GM21390 (cell line): ENCODE measurements at regions not wholly inside any gene's neighbourhood (a gene's known extent, or its start where the extent isn't known, plus 50 kb on each side); places are given as distances from the start of the nearest gene placed in this dataset.

ENCODE experiments used
- ATAC-seq: cut with Tn5 transposase; IDR thresholded peaks from one replicate; pipeline ENCODE4 v1.9.1; 2021; ENCODE audit not compliant: unreplicated experiment

DNA sequence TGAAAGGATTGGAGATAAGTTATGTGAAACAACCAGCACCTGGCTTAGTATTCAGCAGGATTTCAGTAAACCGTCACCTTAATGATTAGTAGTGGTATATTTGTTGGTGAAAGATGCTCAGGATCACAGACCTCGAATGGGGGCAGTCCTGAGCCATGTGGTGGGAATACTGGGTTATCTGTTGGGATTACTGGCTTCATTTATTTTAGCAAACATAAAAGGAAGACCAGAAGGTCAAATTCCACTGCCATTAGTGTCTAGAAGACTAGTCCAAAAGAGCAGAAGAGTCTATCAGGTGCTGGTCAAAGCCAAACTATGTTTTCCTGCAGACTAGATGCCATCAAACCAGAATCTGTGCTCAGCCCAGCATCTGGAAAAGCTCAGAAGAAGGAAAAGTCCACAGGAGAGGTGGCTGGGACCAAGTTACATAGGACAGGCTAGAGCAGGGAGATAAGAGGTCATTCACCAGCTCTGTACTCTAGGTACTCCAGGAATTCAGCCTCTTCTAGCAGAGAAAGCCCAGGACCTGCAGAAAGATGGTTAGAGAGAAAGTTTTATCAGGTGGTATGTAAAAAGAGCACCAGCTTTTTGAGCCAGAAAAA is 343.4 kb downstream of the PLPP3 start:
- ATAC-seq = no peak

DNA sequence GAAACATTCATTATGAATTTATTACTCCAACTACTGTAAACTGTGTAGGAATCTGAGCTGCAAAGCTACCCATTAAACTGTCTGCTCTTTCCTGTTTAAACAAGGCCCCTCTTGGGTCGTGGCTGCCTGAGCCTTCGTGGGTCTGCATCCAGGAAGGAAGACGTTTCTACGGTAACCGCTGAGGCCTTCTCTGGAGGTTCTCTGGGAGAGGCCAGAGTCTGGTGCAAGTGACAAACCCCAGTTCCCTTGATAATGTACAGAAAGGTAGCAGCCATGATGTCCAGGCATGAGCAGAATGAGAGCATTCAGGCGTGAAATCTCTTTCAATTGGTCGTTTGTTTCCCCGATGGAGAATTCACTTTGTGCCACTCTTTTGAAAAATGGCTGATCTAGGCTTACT is 350.2 kb downstream of the PLPP3 start:
- no peak for ATAC-seq

DNA sequence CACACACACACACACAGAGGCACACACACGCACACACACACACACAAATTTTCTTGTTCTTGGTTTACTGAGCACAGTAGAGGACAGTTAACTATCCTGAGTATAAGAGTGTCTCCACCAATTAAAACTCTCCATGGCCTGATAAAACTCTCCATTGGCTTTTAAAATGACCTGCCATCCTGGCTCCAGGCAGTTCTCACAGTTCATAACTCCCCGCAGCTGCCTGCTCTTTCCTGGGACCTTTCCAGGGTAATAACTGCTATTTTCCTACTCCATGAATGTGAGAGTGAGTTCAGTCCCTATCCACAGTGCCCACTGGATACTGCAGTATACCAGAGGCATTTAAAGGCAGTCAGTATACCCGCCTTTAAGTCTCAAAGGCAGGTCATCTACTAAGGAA is 351.5 kb downstream of the PLPP3 start:
- no peak for ATAC-seq

DNA sequence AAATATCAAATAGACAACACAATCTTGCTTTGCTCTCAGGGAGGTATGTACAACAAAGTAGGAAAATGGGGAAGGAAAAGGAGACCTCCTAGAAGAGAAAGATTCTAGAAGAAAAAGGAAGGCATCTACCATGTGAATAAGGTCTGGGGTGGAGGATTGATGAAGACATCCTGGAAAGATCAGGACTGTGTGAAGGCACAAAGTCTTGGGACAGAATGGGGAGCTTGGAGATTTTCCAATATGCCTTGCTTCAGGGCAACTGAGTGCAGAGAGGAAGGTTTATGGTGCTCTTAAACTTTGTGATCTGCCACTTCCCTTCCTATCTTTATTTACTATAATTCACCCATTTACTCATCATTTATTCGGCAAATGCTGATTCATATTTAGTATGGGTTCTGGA is 352.0 kb downstream of the PLPP3 start:
- ATAC-seq = no peak

DNA sequence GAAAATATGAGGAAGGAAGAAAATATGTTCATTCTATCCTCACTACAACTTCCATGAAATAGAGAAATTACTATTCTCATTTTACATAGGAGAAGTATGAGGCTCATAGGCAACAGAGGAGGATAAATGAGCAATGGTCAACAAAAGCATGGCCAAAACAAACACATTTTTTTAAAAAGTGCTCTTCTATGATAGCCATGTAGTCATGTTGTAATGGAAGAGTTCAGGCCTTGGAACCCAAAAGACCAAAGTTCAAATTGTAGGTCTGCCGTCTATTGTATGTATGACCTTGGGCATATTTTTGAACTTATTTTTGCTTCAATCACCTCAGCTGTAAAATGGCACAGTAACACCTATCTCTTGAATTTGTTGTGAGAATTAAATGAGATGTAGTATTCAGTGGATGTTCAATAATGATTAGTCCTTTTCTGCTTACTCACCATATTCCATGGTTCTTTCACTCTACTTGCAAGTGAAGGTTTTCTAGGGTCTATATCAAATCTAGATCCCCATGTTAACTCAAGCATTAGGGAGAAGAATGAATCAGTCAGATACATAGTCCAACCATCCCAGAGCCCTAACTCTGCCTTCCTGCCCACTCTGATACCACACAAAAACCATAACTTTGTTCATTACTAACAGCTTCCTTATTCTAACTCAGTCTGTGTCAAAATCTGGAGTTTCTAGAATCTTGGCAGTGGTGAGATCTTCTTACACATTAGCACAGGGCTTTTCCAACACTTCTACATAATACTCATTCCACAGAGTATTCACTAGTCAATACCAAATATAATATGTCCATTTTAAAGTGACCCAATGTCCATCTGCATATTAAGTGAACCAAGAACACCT is 353.2 kb downstream of the PLPP3 start:
- ATAC-seq = no peak

DNA sequence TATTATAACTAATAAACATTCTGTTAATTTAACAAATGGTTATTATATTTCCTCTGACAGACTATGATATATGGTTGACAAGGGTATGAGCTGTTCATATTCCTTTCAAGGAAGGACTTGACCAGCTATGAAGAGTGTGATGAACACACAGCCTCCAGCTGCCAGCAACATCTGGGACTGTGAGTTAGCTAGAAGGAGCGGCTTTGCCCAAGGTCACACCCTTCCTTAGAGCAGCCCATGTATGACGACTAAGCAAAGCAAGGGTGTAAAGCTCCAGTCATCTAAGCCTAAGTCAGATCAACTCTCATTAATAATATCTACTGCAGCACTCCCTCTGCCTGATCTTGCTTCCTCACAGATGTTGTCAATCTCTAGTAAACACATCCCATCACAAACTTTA is 355.4 kb downstream of the PLPP3 start:
- no peak for ATAC-seq

DNA sequence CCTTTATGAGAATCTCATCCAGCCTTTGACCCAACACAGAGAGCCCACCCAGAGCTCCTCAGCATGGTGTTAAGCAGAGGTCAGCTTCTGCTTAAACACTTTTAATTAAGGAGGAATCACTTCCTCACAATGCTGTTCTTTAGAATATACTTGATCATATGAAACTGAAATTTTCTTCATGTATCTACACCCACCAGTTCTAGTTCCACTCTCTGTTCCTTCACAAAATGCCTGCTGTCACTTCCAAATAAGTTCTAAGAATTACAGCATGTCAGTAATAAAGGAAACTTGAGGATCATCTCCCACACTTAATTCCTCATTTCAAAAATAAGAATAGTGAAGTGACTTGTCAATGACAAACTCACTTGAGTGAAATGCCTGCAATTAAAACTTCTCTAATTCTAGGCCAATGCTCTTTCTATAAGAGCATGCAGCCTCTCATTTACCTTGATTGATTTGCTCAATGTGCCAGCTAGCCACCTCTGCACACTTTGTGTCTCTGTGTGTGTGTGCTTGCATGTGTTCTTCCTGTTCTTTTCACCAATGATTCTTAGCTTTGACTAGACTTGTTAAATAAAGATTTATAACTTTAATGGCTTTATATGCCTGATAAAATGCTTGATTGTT is 356.3 kb downstream of the PLPP3 start:
- no peak for ATAC-seq

DNA sequence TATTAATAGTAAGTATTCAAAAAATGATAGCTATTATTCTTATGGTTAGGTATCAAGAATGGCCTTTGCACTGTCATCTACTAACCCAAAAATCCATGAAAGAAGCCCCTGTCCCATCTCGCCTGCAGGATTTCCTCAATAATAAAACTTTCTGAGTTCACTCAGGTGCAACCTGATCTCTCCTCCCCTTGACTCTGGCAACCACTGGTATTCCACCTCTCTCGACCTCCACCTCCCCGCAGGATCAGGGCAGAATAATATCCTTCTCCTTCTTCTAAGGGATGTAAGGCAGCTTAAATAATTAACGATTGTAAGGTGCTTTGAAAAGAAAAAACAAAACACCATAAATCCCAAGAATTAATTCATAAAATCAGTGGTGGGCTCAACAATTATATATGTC is 359.3 kb downstream of the PLPP3 start:
- ATAC-seq = no peak

DNA sequence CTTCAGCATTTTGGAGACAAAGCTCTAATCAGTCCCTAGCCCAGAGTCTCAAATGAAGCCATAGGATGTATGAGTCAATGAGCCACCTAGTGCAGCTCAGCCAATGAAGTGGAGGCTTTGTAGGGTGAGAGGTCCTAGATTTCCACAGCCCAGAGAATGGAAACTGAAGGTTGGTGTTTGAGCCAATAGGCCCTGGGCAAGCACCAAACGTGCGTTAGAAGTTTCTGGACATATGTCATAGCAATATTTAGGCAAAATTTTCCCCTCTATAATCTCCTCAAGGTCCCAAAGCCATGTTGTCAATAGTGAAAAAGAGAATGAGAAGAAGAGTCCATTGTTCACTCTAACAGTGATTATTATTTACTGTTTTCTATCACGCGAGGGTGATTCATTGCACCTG is 361.3 kb downstream of the PLPP3 start:
- no peak for ATAC-seq

DNA sequence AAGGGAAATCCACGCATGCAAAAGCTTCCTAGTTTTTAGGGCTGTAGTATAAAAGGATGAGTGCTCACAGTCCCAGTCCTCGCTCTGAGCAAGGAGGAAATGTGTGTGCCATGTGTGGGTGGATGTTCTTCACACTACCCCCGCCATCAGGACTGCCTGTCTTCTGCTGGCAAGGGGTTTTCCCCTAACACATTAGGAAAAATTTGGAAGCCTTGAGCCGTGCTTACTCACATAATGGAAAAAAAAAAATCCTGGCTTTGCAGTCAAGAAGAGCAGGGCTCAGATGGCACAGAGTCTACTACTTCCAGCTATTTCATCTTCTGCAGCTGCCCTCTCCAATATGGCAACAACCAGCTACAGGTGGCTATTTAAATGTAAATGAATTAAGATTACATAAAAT is 363.1 kb downstream of the PLPP3 start:
- no peak for ATAC-seq

DNA sequence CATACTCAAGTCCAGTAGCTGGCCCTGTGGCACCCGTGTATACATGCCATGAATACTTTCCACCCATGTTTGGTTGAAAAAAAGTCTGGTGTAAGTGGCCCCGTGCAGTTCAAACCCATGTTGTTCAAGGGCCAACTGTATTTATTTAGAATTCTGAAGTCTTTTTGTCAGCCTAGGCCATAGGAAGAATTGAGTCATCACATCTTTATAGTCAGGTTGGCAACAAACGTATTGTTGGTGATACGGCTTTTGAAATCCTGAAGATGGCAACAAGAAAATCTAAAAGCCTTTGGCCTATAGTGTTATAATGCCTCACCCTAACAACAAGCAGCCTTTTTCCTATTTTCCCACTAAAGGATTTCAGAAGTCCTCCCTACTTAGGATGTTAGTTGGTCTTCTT is 363.6 kb downstream of the PLPP3 start:
- ATAC-seq = no peak

DNA sequence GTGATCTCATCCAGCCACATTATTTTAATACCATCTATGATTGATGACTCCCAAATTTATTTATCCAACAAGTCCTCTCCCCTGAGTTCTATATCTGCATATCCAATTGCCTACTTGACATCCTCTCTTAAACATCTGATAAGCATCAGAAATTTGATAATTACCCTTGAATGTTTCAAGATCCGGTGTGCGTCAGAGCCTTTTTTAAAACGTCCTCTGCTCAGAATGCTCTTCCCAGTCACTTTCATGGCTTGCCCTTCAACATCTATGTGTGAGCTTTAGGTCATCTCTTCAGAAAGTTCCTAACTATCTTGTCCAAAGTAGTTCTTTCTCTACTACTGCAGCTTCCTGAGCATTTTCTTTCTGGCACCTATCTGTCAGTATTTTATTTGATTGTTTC is 364.3 kb downstream of the PLPP3 start:
- ATAC-seq = no peak

DNA sequence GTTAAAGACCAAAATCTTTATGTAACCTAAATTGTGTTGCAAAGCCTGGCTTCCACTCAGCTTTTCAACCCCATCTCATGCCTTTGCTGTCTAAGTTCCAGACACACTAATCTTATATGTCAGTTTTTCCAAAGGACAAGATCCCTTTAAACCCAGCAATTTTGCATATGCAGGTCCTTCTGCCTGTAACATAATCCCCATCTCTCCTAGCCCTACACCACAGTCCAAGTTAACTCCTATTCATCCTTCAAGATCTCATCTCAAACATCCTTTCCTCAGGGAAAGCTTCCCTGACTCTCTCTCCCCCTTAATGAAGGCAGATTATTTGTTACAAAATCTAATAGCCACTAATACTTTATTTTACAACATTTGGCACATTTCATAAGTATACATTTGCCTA is 366.3 kb downstream of the PLPP3 start:
- ATAC-seq = no peak

DNA sequence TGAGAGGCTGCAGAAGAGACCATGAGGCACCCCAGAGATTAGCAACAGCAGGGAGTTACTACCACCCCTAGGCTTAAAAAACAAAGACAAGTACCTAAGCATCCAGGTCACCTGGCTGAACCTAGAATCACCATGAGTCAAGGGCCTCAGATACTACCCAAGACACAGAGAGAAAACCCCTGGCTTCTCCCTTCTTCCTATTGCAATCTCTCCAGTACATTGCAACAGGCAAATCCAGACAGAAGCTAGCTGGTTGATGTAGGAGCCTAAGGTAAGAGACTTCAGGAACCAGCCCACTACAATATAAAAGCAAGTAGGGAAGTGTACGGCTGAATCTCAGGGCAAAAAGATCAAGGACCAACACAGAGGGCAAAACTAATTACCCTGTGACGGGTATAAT is 367.2 kb downstream of the PLPP3 start:
- ATAC-seq = no peak

DNA sequence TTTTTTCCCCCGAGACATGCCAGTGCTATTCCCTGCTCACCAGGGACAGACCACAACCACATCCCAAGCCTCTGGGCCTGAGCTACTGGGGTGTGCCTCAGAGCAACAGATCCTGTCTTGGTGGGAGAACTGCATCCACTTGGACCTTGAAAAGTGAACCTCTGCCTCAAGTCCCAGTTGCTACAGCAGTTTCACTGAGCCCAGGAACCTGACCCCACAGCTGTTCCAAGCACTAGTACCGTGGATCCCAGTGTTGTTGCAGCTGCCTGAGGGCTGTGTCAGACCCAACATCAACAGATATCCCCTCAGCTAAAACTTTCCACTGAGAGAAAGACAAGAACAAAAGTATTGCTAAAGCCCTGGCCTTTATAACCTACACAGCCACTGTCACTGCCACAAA is 373.0 kb downstream of the PLPP3 start:
- no peak for ATAC-seq

DNA sequence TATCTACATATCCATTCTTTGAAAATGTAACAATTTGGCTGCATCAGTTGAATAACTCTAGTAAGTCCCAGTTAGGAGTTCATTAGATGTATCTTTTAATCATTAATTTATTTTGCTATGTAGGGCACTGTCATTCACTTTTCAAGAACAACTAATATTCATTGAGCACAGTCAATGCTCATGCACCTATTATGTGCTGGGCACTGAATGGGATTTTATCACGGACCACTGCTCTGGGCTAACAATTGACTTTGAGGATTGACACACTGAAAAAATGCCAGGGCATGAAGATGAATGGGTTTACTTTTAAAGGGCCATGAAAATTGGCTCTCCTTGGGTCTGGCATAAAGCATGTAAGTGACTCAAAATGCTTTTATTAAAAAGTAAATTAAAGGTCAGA is 375.2 kb downstream of the PLPP3 start:
- ATAC-seq = no peak

DNA sequence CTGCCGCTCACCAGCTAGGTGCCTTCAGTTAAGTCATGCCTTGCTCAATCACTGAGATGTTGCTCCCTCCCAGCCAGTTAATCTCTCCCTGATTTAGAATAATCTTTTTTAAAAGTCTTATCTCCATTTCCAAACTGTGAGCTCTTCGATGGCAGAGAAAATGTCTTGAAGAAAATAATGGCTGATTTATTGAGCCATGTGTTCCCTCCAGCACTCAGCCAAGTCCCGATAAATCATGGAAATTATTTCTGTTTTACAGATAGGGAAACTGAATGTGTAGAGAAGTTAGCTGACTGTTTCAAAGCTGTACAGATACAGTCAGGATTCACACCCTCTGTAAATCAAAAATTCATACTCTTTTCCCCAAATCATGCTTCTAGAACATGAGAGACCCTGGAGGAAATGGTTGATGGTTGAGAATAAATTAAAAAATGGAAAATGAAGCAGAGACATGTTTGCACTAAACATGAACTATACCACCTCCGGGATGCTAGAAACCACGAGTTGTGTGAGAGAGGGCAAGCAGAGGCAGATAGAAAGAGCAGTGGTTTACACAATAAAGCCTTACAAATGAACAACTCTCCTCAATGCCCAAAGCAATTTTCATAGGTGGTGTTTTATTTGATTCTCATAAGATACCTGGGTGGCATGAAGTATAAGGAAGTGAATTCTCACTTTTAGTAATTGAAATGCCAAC is 376.4 kb downstream of the PLPP3 start:
- no peak for ATAC-seq

DNA sequence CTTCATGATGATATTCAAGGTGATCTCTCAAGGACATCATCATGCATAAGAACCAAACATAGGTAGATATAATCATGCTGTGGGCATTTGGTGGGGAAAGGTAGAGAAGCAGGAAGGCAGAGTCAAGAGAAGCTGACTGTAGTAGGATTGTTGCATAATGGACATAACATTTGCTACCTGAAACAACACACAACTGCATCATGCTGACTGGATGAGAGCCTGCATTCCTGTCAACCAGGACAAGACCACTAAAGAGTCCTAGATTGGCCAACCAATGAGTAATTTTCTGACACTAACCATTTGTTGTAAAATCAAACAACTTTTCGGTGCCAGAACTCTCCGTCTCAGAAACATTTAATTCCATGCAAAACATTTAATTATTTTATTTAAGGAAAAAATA is 377.2 kb downstream of the PLPP3 start:
- ATAC-seq = no peak

DNA sequence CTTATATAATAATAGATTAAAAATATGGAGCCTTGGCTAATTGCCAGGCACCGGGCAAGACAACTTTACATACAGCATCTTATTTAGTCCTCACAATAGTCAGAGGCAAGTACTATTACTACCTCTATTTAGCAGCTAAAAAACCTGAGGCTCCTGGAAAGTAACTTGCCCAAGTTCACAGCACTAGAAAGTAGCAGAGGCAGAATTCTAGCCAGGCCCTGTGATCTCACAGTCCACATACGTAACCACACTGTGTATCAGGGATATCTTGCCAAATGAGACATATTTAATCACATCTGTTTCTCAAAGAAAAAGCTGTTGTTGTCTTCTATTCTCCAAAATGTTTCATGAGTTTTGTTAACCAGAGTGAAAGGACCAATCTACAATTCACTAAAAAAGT is 378.5 kb downstream of the PLPP3 start:
- ATAC-seq = no peak

DNA sequence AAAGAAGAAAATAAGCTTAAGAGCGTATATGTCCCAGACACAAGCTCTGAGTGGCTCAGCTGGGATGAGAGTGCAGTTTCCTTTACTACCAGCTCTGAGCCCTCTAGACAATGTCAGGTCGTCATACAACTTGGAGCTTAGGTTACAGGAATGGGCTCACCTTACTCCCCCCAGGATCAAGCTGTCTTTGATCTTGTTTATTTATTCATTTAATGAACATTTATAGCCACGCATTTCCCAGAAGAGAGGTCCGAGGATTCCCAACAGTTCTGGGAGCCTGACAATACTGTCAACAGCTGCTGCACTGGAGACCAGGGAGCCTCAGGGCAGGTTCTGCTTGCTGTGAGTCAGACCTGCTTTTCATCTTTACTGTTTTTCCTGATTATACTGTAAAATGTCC is 378.9 kb downstream of the PLPP3 start:
- no peak for ATAC-seq

DNA sequence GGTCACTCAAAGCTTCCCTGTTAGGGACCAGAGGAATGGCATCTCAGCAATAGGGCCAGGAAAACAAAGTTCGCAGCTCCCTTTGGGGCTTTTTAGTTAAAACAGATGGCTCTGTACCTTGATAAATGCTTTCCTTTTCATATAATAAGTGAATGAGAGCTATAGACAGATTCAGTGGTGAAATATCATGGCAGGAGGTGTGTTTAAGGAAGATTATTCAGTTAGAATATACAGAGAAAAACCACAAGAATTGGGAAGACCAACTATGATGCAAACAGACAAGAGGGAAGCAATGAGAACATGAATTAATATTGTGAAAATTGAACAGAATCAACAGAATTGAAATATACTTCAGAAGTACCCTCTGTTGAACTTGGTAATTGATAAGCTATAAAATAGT is 379.4 kb downstream of the PLPP3 start:
- ATAC-seq = no peak

DNA sequence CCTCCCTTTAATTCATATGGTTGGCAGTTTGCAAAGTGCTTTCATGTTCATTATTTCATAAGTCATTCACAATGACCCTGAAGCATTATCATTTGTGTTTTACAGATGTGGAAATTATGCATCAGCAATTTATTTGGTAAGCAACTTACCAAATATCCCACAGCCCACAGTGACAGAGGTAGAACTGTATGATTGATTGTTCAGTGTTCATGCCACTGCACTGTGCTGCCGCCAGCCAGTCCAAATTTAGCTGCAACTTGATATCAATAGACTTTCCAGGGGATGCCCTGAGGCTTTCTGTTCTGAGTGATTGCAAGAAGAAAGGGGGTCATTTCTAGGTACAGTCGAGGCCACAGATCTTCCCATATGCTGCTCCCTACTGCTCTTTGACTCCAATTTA is 380.3 kb downstream of the PLPP3 start:
- ATAC-seq = no peak
